ENCODE measurements at regions not wholly inside any gene's neighbourhood (a gene's known extent, or its start where the extent isn't known, plus 50 kb on each side); places are given as distances from the start of the nearest gene placed in this dataset.

- TF ChIP-seq POLR2A (IDR thresholded peaks at IDR 0.05): no peak
- TF ChIP-seq CTCF (IDR thresholded peaks at IDR 0.05): no peak
- no peak for TF ChIP-seq EP300 (IDR thresholded peaks at IDR 0.05)
Measured at GRCh38 chr5:3007577-3007976, 256.1 kb upstream of the IRX2 start.

Data from tibial nerve (tissue), 4 donors.